ENCODE measurements at regions not wholly inside any gene's neighbourhood (a gene's known extent, or its start where the extent isn't known, plus 50 kb on each side); places are given as distances from the start of the nearest gene placed in this dataset.
"Not testable (repeated sequence)": the region's sequence is repeated elsewhere in the genome, so short reads cannot be mapped to it uniquely, and the experiment has no call there.

GRCh38 chr18:67132919-67133318 lies 383.6 kb downstream of the DSEL start:
- peak; percentile 26 for DNase-seq

GRCh38 chr18:67131498-67131897 lies 385.0 kb downstream of the DSEL start:
- DNase-seq = no peak

- DNase-seq = not testable (repeated sequence)
Observed at GRCh38 chr18:67126751-67127150, 389.8 kb downstream of the DSEL start.

GRCh38 chr18:67123901-67124300 lies 392.6 kb downstream of the DSEL start:
- no peak for DNase-seq

- DNase-seq = no peak
Observed at GRCh38 chr18:67117804-67118203, 398.7 kb downstream of the DSEL start.

GRCh38 chr18:67109535-67109934 lies 407.0 kb downstream of the DSEL start:
- peak; percentile 84 for DNase-seq

GRCh38 chr18:67108894-67109293 lies 407.6 kb downstream of the DSEL start:
- DNase-seq = no peak

GRCh38 chr18:67104700-67105284 lies 411.7 kb downstream of the DSEL start:
- peak; percentile 48 for DNase-seq

- DNase-seq = no peak
Observed at GRCh38 chr18:67094123-67094522, 422.4 kb downstream of the DSEL start.

- no peak for DNase-seq
Observed at GRCh38 chr18:67092141-67092540, 424.4 kb downstream of the DSEL start.

- no peak for DNase-seq
Observed at GRCh38 chr18:67081482-67082211, 434.9 kb downstream of the DSEL start.

GRCh38 chr18:67080601-67081000 lies 435.9 kb downstream of the DSEL start:
- no peak for DNase-seq

GRCh38 chr18:67074309-67074708 lies 442.2 kb downstream of the DSEL start:
- DNase-seq = no peak

- peak; percentile 67 for DNase-seq
Observed at GRCh38 chr18:67072791-67073190, 443.7 kb downstream of the DSEL start.

GRCh38 chr18:67068608-67069007 lies 447.9 kb downstream of the DSEL start:
- DNase-seq = no peak

GRCh38 chr18:67047334-67047733 lies 443.4 kb upstream of the CDH19 start:
- DNase-seq = no peak

GRCh38 chr18:67043276-67043675 lies 439.4 kb upstream of the CDH19 start:
- DNase-seq = no peak

GRCh38 chr18:67041334-67041733 lies 437.4 kb upstream of the CDH19 start:
- DNase-seq = no peak

GRCh38 chr18:67035026-67035425 lies 431.1 kb upstream of the CDH19 start:
- DNase-seq = no peak

GRCh38 chr18:67023059-67023458 lies 419.2 kb upstream of the CDH19 start:
- DNase-seq = no peak

GRCh38 chr18:67010919-67011318 lies 407.0 kb upstream of the CDH19 start:
- DNase-seq = no peak

GRCh38 chr18:67007999-67008398 lies 404.1 kb upstream of the CDH19 start:
- DNase-seq = no peak

GRCh38 chr18:67007085-67007484 lies 403.2 kb upstream of the CDH19 start:
- no peak for DNase-seq

- DNase-seq = no peak
Observed at GRCh38 chr18:67001052-67001451, 397.2 kb upstream of the CDH19 start.

- no peak for DNase-seq
Observed at GRCh38 chr18:66999003-66999402, 395.1 kb upstream of the CDH19 start.
